Vagina (tissue), 2 donors: ENCODE measurements at regions not wholly inside any gene's neighbourhood (a gene's known extent, or its start where the extent isn't known, plus 50 kb on each side); places are given as distances from the start of the nearest gene placed in this dataset.

Experiments
- POLR2A ChIP-seq, 2 donors: fragments of 450-650 bp; IDR thresholded peaks; one replicate each; pipeline ENCODE4 v1.6.1; 2017; ENCODE audit warnings: antibody characterized with exemption in 2 of 2, mild to moderate bottlenecking in 2 of 2, moderate library complexity in 2 of 2
- TF ChIP-seq, protein P1 (sequence below), 3 experiments: fragments of 450-650 bp in 2 of 3; fragments of 200-600 bp in 1 of 3; sonication (generic) in 1 of 3; IDR thresholded peaks; one replicate each; pipeline ENCODE4 v1.5.1; 2017 to 2019; ENCODE audit warnings: antibody characterized with exemption in 3 of 3, mild to moderate bottlenecking in 2 of 3, moderate library complexity in 2 of 3

GRCh38 chr11:19551457-19551856 is 161.2 kb upstream of the NAV2 start:
- TF ChIP-seq, protein P1, sequence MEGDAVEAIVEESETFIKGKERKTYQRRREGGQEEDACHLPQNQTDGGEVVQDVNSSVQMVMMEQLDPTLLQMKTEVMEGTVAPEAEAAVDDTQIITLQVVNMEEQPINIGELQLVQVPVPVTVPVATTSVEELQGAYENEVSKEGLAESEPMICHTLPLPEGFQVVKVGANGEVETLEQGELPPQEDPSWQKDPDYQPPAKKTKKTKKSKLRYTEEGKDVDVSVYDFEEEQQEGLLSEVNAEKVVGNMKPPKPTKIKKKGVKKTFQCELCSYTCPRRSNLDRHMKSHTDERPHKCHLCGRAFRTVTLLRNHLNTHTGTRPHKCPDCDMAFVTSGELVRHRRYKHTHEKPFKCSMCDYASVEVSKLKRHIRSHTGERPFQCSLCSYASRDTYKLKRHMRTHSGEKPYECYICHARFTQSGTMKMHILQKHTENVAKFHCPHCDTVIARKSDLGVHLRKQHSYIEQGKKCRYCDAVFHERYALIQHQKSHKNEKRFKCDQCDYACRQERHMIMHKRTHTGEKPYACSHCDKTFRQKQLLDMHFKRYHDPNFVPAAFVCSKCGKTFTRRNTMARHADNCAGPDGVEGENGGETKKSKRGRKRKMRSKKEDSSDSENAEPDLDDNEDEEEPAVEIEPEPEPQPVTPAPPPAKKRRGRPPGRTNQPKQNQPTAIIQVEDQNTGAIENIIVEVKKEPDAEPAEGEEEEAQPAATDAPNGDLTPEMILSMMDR (IDR thresholded peaks at IDR 0.05): no peak
- no peak for TF ChIP-seq POLR2A (IDR thresholded peaks at IDR 0.05)
